Neuronal stem cell (in vitro differentiated cells): ENCODE measurements at regions not wholly inside any gene's neighbourhood (a gene's known extent, or its start where the extent isn't known, plus 50 kb on each side); places are given as distances from the start of the nearest gene placed in this dataset.
A peak's percentile ranks its signal among the peaks of the same experiment; 100 is the strongest.

Source experiments
- DNase-seq: peaks from one replicate; pipeline ENCODE4 v3.0.0-alpha.2; 2013; ENCODE audit warnings: low spot score
- H2AFZ ChIP-seq: one replicate; pipeline ENCODE4 v1.6.1; 2013; ENCODE audit warnings: mild to moderate bottlenecking, low read length, inconsistent platforms
- H2AK5ac ChIP-seq: 2 replicates; pipeline ENCODE4 v1.6.1; 2013; ENCODE audit warnings: low read depth, mild to moderate bottlenecking, inconsistent platforms, low read length, moderate library complexity, mixed read lengths
- H2BK120ac ChIP-seq: 2 replicates; pipeline ENCODE4 v1.6.1; 2013; ENCODE audit warnings: low read depth, mild to moderate bottlenecking, inconsistent platforms, low read length, moderate library complexity, mixed read lengths
- H2BK12ac ChIP-seq: one replicate; pipeline ENCODE4 v1.6.1; 2013; ENCODE audit warnings: low read length, inconsistent platforms
- H2BK15ac ChIP-seq: 2 replicates; pipeline ENCODE4 v1.6.1; 2013; ENCODE audit warnings: mild to moderate bottlenecking, low read length, inconsistent platforms, mixed read lengths
- H2BK5ac ChIP-seq: one replicate; pipeline ENCODE4 v1.6.1; 2013; ENCODE audit warnings: inconsistent platforms, mild to moderate bottlenecking, low read length, moderate library complexity
- H3K14ac ChIP-seq: one replicate; pipeline ENCODE4 v1.6.1; 2013; ENCODE audit warnings: low read length, inconsistent platforms
- H3K18ac ChIP-seq: 2 replicates; pipeline ENCODE4 v1.6.1; 2013; ENCODE audit warnings: low read length, inconsistent platforms
- H3K23ac ChIP-seq: 2 replicates; pipeline ENCODE4 v1.6.1; 2013; ENCODE audit warnings: low read depth, mild to moderate bottlenecking, mixed read lengths, low read length, inconsistent platforms; ENCODE audit not compliant: poor library complexity
- H3K27ac ChIP-seq: replicated peaks from 3 replicates; pipeline ENCODE4 v1.5.1; 2013; ENCODE audit warnings: low read length, inconsistent platforms
- H3K27me3 ChIP-seq, 3 experiments: 2 replicates each; pipeline ENCODE4 v1.6.1; 2013; ENCODE audit warnings: low read length in 3 of 3, mild to moderate bottlenecking in 2 of 3, inconsistent platforms in 1 of 3, low read depth in 1 of 3, mixed read lengths in 1 of 3, moderate library complexity in 1 of 3; ENCODE audit not compliant: control insufficient read depth in 3 of 3, insufficient read depth in 3 of 3
- H3K36me3 ChIP-seq, 2 donors: replicated peaks in 1 of 2; 2 replicates each; pipeline ENCODE4 v1.6.1; 2013; ENCODE audit warnings: low read length in 2 of 2; ENCODE audit not compliant: control insufficient read depth in 2 of 2, insufficient read depth in 2 of 2
- H3K4ac ChIP-seq: 2 replicates; pipeline ENCODE4 v1.6.1; 2013; ENCODE audit warnings: inconsistent platforms, mild to moderate bottlenecking, low read length, moderate library complexity
- H3K4me1 ChIP-seq, 2 donors: 1 replicate in 1 of 2; 2 replicates in 1 of 2; pipeline ENCODE4 v1.6.1; 2013; ENCODE audit warnings: low read length in 2 of 2, low read depth in 1 of 2; ENCODE audit not compliant: control insufficient read depth in 2 of 2, insufficient read depth in 1 of 2
- H3K4me2 ChIP-seq: one replicate; pipeline ENCODE4 v1.6.1; 2013; ENCODE audit warnings: mild to moderate bottlenecking, low read length, inconsistent platforms; ENCODE audit not compliant: insufficient read depth, poor library complexity, severe bottlenecking
- H3K4me3 ChIP-seq, 2 donors: 2 replicates each; pipeline ENCODE4 v1.5.1; 2013; ENCODE audit warnings: low read length in 2 of 2, mild to moderate bottlenecking in 2 of 2, inconsistent platforms in 1 of 2, moderate library complexity in 1 of 2
- H3K79me1 ChIP-seq: one replicate; pipeline ENCODE4 v1.6.1; 2013; ENCODE audit warnings: low read depth, mild to moderate bottlenecking, inconsistent platforms, low read length, moderate library complexity
- H3K9ac ChIP-seq: one replicate; pipeline ENCODE4 v1.6.1; 2013; ENCODE audit warnings: mild to moderate bottlenecking, low read depth, low read length, inconsistent platforms; ENCODE audit not compliant: poor library complexity
- H3K9me3 ChIP-seq, 2 donors: replicated peaks in 1 of 2; 2 replicates each; pipeline versions ENCODE3 to v1.6.1; 2013; ENCODE audit warnings: low read length in 2 of 2, mild to moderate bottlenecking in 2 of 2, inconsistent platforms in 1 of 2, low read depth in 1 of 2, mixed read lengths in 1 of 2, moderate library complexity in 1 of 2; ENCODE audit not compliant: control insufficient read depth in 2 of 2, insufficient read depth in 1 of 2
- H4K8ac ChIP-seq: one replicate; pipeline ENCODE4 v1.6.1; 2013; ENCODE audit warnings: low read depth, mild to moderate bottlenecking, inconsistent platforms, low read length, moderate library complexity
- H4K91ac ChIP-seq: one replicate; pipeline ENCODE4 v1.6.1; 2013; ENCODE audit warnings: low read length, low read depth, mild to moderate bottlenecking, inconsistent platforms; ENCODE audit not compliant: poor library complexity
- WGBS, 2 donors: extraction: QIAGEN DNeasy Blood & Tissue Kit; methylation state at CpG; one replicate each; pipeline ENCODE4 v1.1.7; 2013; ENCODE audit warnings: missing lambda C conversion rate in 2 of 2, mixed read lengths in 1 of 2; ENCODE audit not compliant: insufficient read length in 2 of 2, insufficient replicate concordance in 1 of 2; ENCODE audit errors: extremely low coverage in 2 of 2; 5-methylcytosine and 5-hydroxymethylcytosine counted together

GRCh38 chr2:121130301-121130850, 154.6 kb downstream of the TFCP2L1 start:
- H2BK12ac ChIP-seq, result no peak overlapping the region
- peaks cover 0 to 31% (median 2%) of the 10 kb centered on the region in 3 experiments for H3K27me3 ChIP-seq

GRCh38 chr2:121131375-121131774, 153.6 kb downstream of the TFCP2L1 start:
- H3K4me1 ChIP-seq, result no peaks in the 10 kb centered on the region
- H4K91ac ChIP-seq, result no peak overlapping the region
- H2AFZ ChIP-seq, result no peak overlapping the region
- H3K23ac ChIP-seq, result no peak overlapping the region
- H3K27ac ChIP-seq, result no peak overlapping the region
- peaks cover 0 to 31% (median 2%) of the 10 kb centered on the region in 3 experiments for H3K27me3 ChIP-seq
- no peaks in the 10 kb centered on the region for H3K36me3 ChIP-seq
- H3K79me1 ChIP-seq, result no peaks in the 10 kb centered on the region
- H3K9me3 ChIP-seq, result peaks cover 0 to 2% of the 10 kb centered on the region in 2 donors
- H2BK12ac ChIP-seq, result no peak overlapping the region
- no peak overlapping the region for H4K8ac ChIP-seq
- no CpG with 5 or more reads among the region's 9 CpGs for WGBS, 2 donors
- H3K4me3 ChIP-seq, result no peak overlapping the region
- H3K4me2 ChIP-seq, result no peak overlapping the region
- H2AK5ac ChIP-seq, result no peak overlapping the region
- no peak overlapping the region for H3K4ac ChIP-seq
- H3K9ac ChIP-seq, result no peak overlapping the region
- no peak for DNase-seq
- H2BK15ac ChIP-seq, result no peak overlapping the region
- no peak overlapping the region for H3K18ac ChIP-seq
- no peak overlapping the region for H2BK120ac ChIP-seq
- no peak overlapping the region for H3K14ac ChIP-seq
- H2BK5ac ChIP-seq, result no peak overlapping the region

More at GRCh38 chr2:121130301-121130850, 154.6 kb downstream of the TFCP2L1 start:
- Histone ChIP-seq H3K14ac (no peak overlapping the region), H2BK5ac (no peak overlapping the region), H4K8ac (no peak overlapping the region), H3K4me3 (peak overlapping the region in 1 of 2 donors; percentile 45), H3K18ac (no peak overlapping the region), H3K36me3 (no peaks in the 10 kb centered on the region), H3K79me1 (no peaks in the 10 kb centered on the region), H2AK5ac (no peak overlapping the region), H3K27ac (no peak overlapping the region), H2AFZ (no peak overlapping the region), H2BK120ac (no peak overlapping the region), H2BK15ac (no peak overlapping the region), H3K4me1 (no peaks in the 10 kb centered on the region), H3K9ac (no peak overlapping the region), H4K91ac (peak overlapping the region; percentile 25), H3K4ac (no peak overlapping the region), H3K9me3 (no peaks in the 10 kb centered on the region), H3K23ac (no peak overlapping the region), H3K4me2 (no peak overlapping the region)
- no CpG with 5 or more reads among the region's 4 CpGs for WGBS, 2 donors
- DNase-seq, result no peak

GRCh38 chr2:121132054-121132761, 152.8 kb downstream of the TFCP2L1 start:
- Histone ChIP-seq H2BK15ac (no peak overlapping the region), H4K91ac (no peak overlapping the region), H3K4me3 (no peak overlapping the region), H3K14ac (no peak overlapping the region), H2AFZ (no peak overlapping the region), H3K18ac (peak overlapping the region; percentile 52), H3K27me3 (peaks cover 0 to 31% (median 2%) of the 10 kb centered on the region in 3 experiments), H2BK5ac (no peak overlapping the region), H3K4me2 (no peak overlapping the region), H3K79me1 (no peaks in the 10 kb centered on the region), H2BK120ac (no peak overlapping the region), H3K4me1 (no peaks in the 10 kb centered on the region), H3K9ac (peak overlapping the region; percentile 10), H4K8ac (no peak overlapping the region), H2BK12ac (no peak overlapping the region), H3K36me3 (no peaks in the 10 kb centered on the region), H3K9me3 (peaks cover 0 to 2% of the 10 kb centered on the region in 2 donors), H2AK5ac (no peak overlapping the region), H3K23ac (no peak overlapping the region), H3K4ac (no peak overlapping the region), H3K27ac (no peak overlapping the region)
- no CpG with 5 or more reads among the region's 15 CpGs for WGBS, 2 donors
- DNase-seq, result no peak

- H2BK15ac ChIP-seq, result no peak overlapping the region
- H4K91ac ChIP-seq, result no peak overlapping the region
- no peak overlapping the region for H3K4ac ChIP-seq
- H3K79me1 ChIP-seq, result no peaks in the 10 kb centered on the region
- H3K4me2 ChIP-seq, result no peak overlapping the region
- no peak overlapping the region for H2BK5ac ChIP-seq
- no peak overlapping the region for H3K18ac ChIP-seq
- H2BK12ac ChIP-seq, result no peak overlapping the region
- no peak overlapping the region for H3K9ac ChIP-seq
- no peak overlapping the region for H4K8ac ChIP-seq
- no peak overlapping the region for H2AFZ ChIP-seq
- H3K4me1 ChIP-seq, result no peaks in the 10 kb centered on the region
- H2BK120ac ChIP-seq, result no peak overlapping the region
- peaks cover 0 to 2% of the 10 kb centered on the region in 2 donors for H3K9me3 ChIP-seq
- H3K36me3 ChIP-seq, result no peaks in the 10 kb centered on the region
- no peak overlapping the region for H3K23ac ChIP-seq
- no peak for DNase-seq
- WGBS, 2 donors, result no CpG with 5 or more reads among the region's 6 CpGs
- H3K27ac ChIP-seq, result no peak overlapping the region
- H3K27me3 ChIP-seq, result peaks cover 0 to 27% (median 2%) of the 10 kb centered on the region in 3 experiments
- H3K4me3 ChIP-seq, result no peak overlapping the region
- no peak overlapping the region for H3K14ac ChIP-seq
- no peak overlapping the region for H2AK5ac ChIP-seq
These were observed 152.3 kb downstream of the TFCP2L1 start for GRCh38 chr2:121132762-121133107.
